HepG2 (cell line): ENCODE measurements at regions not wholly inside any gene's neighbourhood (a gene's known extent, or its start where the extent isn't known, plus 50 kb on each side); places are given as distances from the start of the nearest gene placed in this dataset. TPM values are rescaled to one million over a fixed set of nuclear protein-coding genes. Genes with fewer than 3 reads are reported as not detected.

Experiments
- ARNT2 ChIP-seq: sonication (generic); formaldehyde crosslinking; IDR thresholded peaks from 2 replicates; pipeline ENCODE4 v1.8.0; 2022; ENCODE audit warnings: mild to moderate bottlenecking, low read depth, missing genetic modification reagents, moderate library complexity
- HDAC1 ChIP-seq: sonication (generic); formaldehyde crosslinking; IDR thresholded peaks from 2 replicates; pipeline ENCODE4 v1.5.1; 2020; ENCODE audit warnings: mild to moderate bottlenecking, missing genetic modification reagents
- microRNA counts: library from miRNA; unstranded; fragments of <30 nt; microRNA quantifications from one replicate; lab custom pipeline; 2015
- microRNA-seq: library from miRNA; unstranded; fragments of <30 nt; microRNA quantifications from one replicate; pipeline ENCODE4, GENCODE V29; 2020
- small RNA-seq, 3 experiments: library from RNA; depleted of rRNA; stranded (forward); fragments of <200 nt; gene quantifications; one replicate each; pipeline ENCODE3, GENCODE V24; 2012; ENCODE audit warnings: low read depth in 2 of 3, low replicate concordance in 1 of 3; ENCODE audit not compliant: insufficient read length in 3 of 3, insufficient read depth in 2 of 3
- TF ChIP-seq, protein P1 (sequence below): sonication (generic); formaldehyde crosslinking; IDR thresholded peaks from 2 replicates; pipeline ENCODE4 v1.8.0; 2022; ENCODE audit warnings: missing genetic modification reagents, mild to moderate bottlenecking, moderate library complexity, borderline replicate concordance

DNA sequence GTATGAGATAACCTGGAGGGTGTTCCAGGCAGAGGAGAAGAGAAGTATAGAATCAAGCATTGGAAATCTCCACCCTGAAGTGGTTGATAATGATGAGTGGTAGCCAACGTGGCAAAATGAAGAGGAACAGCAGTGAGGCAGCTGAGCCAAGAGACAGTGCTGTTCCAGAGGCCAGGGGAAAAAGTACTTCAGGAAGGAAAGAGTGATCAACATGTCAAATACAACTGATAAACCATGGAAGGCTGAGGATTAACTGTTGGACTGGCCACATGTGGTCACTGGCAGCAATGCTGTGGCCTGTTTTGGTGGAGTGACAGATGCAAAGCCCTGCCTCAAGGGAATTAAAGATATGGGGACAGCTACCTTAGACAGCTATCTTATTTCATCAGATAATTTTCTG, 51.9 kb upstream of the RMP24 start (continued):
- TF ChIP-seq, protein P1, sequence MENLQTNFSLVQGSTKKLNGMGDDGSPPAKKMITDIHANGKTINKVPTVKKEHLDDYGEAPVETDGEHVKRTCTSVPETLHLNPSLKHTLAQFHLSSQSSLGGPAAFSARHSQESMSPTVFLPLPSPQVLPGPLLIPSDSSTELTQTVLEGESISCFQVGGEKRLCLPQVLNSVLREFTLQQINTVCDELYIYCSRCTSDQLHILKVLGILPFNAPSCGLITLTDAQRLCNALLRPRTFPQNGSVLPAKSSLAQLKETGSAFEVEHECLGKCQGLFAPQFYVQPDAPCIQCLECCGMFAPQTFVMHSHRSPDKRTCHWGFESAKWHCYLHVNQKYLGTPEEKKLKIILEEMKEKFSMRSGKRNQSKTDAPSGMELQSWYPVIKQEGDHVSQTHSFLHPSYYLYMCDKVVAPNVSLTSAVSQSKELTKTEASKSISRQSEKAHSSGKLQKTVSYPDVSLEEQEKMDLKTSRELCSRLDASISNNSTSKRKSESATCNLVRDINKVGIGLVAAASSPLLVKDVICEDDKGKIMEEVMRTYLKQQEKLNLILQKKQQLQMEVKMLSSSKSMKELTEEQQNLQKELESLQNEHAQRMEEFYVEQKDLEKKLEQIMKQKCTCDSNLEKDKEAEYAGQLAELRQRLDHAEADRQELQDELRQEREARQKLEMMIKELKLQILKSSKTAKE (CRISPR knock-in tag) = no peak
- TF ChIP-seq HDAC1 (CRISPR knock-in tag) (no peak), ARNT2 (CRISPR knock-in tag) (no peak)
- TF ChIP-seq, all 625 proteins: peak for 0

MicroRNAs in the stretch of these regions (microRNA counts, 767-probe panel; counts per million panel counts)
- microRNA hsa-miR-187-3p (lab: Ali Mortazavi, UCI) = not detected

Small RNA genes in the stretch of these regions (microRNA-seq; reads per million reads assigned to microRNA genes)
- gene MIR187 = 6.8 reads per million, percentile 39 among the genes with 10 or more reads in this experiment

Small RNA genes in the stretch of these regions (small RNA-seq; reads per million reads assigned to genes)
- gene MIR187 = 0 reads per million in 3 experiments
